Neural progenitor cell (in vitro differentiated cells): ENCODE measurements at regions not wholly inside any gene's neighbourhood (a gene's known extent, or its start where the extent isn't known, plus 50 kb on each side); places are given as distances from the start of the nearest gene placed in this dataset.

Source experiments
- DNase-seq: peaks from one replicate; pipeline ENCODE4 v3.0.0-alpha.2; 2016; ENCODE audit warnings: low spot score
- H2AFZ ChIP-seq: fragments of 200-600 bp; sonication (generic); replicated peaks from 2 replicates; pipeline ENCODE4 v1.6.1; 2016; ENCODE audit warnings: antibody characterized with exemption
- H3F3A ChIP-seq: fragments of 200-600 bp; sonication (generic); 2 replicates; pipeline ENCODE4 v1.6.1; 2016; ENCODE audit warnings: antibody characterized with exemption, low read depth
- H3K27ac ChIP-seq: fragments of 200-600 bp; sonication (generic); 2 replicates; pipeline ENCODE4 v1.5.1; 2016; ENCODE audit warnings: mild to moderate bottlenecking
- H3K27me3 ChIP-seq: fragments of 200-600 bp; sonication (generic); 2 replicates; pipeline ENCODE4 v1.6.1; 2016; ENCODE audit warnings: mild to moderate bottlenecking, moderate library complexity
- H3K36me3 ChIP-seq: fragments of 200-600 bp; sonication (generic); 2 replicates; pipeline ENCODE4 v1.5.1; 2016
- H3K4me1 ChIP-seq: fragments of 200-600 bp; sonication (generic); 2 replicates; pipeline ENCODE4 v1.6.1; 2016; ENCODE audit warnings: mixed run types
- H3K4me2 ChIP-seq: fragments of 200-600 bp; sonication (generic); 2 replicates; pipeline ENCODE4 v1.6.1; 2016
- H3K4me3 ChIP-seq: fragments of 200-600 bp; sonication (generic); 2 replicates; pipeline ENCODE4 v1.5.1; 2016
- H3K79me2 ChIP-seq: fragments of 200-600 bp; sonication (generic); 2 replicates; pipeline ENCODE4 v1.6.1; 2016; ENCODE audit warnings: low read depth
- H3K9ac ChIP-seq: fragments of 200-600 bp; sonication (generic); 2 replicates; pipeline ENCODE4 v1.6.1; 2016
- H3K9me3 ChIP-seq: fragments of 200-600 bp; sonication (generic); 2 replicates; pipeline ENCODE4 v1.5.1; 2016; ENCODE audit warnings: low read depth
- H4K20me1 ChIP-seq: fragments of 200-600 bp; sonication (generic); 2 replicates; pipeline ENCODE4 v1.6.1; 2016; ENCODE audit warnings: low read depth
- H3K27ac Mint-ChIP-seq: 3 replicates; pipeline ENCODE4 v1.8.0; 2021; ENCODE audit warnings: mixed read lengths
- H3K27me3 Mint-ChIP-seq: 2 replicates; pipeline ENCODE4 v1.8.0; 2022; ENCODE audit warnings: low read depth, mild to moderate bottlenecking, inconsistent platforms, moderate library complexity, mixed read lengths; ENCODE audit not compliant: insufficient read depth
- H3K36me3 Mint-ChIP-seq: 3 replicates; pipeline ENCODE4 v1.8.0; 2021; ENCODE audit warnings: mixed read lengths
- H3K4me1 Mint-ChIP-seq: 3 replicates; pipeline ENCODE4 v1.8.0; 2021; ENCODE audit warnings: mixed read lengths
- H3K4me3 Mint-ChIP-seq: 3 replicates; pipeline ENCODE4 v1.8.0; 2021; ENCODE audit warnings: mild to moderate bottlenecking, moderate library complexity, mixed read lengths
- H3K9me3 Mint-ChIP-seq: 3 replicates; pipeline ENCODE4 v1.8.0; 2020; ENCODE audit warnings: mixed read lengths
- EZH2 ChIP-seq: fragments of 200-600 bp; sonication (generic); IDR thresholded peaks from 2 replicates; pipeline ENCODE4 v1.6.1; 2017; ENCODE audit warnings: antibody characterized with exemption, mild to moderate bottlenecking, moderate library complexity
- EZH2phosphoT487 ChIP-seq: fragments of 200-600 bp; sonication (generic); IDR thresholded peaks from 2 replicates; pipeline ENCODE4 v1.6.1; 2017; ENCODE audit warnings: antibody characterized with exemption
- TF ChIP-seq, protein P1 (sequence below): fragments of 200-600 bp; sonication (generic); IDR thresholded peaks from 2 replicates; pipeline ENCODE4 v1.5.1; 2017; ENCODE audit warnings: antibody characterized with exemption, mild to moderate bottlenecking

GRCh38 chr15:39468828-39469227 is 112.1 kb upstream of the THBS1 start:
- no peak overlapping the region for H3K27ac ChIP-seq
- no peaks in the 10 kb centered on the region for H3K27me3 ChIP-seq
- TF ChIP-seq, protein P1, sequence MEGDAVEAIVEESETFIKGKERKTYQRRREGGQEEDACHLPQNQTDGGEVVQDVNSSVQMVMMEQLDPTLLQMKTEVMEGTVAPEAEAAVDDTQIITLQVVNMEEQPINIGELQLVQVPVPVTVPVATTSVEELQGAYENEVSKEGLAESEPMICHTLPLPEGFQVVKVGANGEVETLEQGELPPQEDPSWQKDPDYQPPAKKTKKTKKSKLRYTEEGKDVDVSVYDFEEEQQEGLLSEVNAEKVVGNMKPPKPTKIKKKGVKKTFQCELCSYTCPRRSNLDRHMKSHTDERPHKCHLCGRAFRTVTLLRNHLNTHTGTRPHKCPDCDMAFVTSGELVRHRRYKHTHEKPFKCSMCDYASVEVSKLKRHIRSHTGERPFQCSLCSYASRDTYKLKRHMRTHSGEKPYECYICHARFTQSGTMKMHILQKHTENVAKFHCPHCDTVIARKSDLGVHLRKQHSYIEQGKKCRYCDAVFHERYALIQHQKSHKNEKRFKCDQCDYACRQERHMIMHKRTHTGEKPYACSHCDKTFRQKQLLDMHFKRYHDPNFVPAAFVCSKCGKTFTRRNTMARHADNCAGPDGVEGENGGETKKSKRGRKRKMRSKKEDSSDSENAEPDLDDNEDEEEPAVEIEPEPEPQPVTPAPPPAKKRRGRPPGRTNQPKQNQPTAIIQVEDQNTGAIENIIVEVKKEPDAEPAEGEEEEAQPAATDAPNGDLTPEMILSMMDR: no peak
- TF ChIP-seq EZH2phosphoT487: no peak
- TF ChIP-seq EZH2: no peak
- no peak overlapping the region for H2AFZ ChIP-seq
- H3K9me3 Mint-ChIP-seq: peaks cover 2% of the 10 kb centered on the region
- H3K9ac ChIP-seq: no peak overlapping the region
- no peaks in the 10 kb centered on the region for H3K36me3 ChIP-seq
- no peak for DNase-seq
- H3K27ac Mint-ChIP-seq: no peak overlapping the region
- H4K20me1 ChIP-seq: no peaks in the 10 kb centered on the region
- no peak overlapping the region for H3K4me3 Mint-ChIP-seq
- no peak overlapping the region for H3K4me2 ChIP-seq
- H3K79me2 ChIP-seq: no peaks in the 10 kb centered on the region
- H3K9me3 ChIP-seq: no peaks in the 10 kb centered on the region
- no peaks in the 10 kb centered on the region for H3K36me3 Mint-ChIP-seq
- peaks cover 6% of the 10 kb centered on the region for H3K4me1 Mint-ChIP-seq
- H3K4me1 ChIP-seq: no peaks in the 10 kb centered on the region
- H3K27me3 Mint-ChIP-seq: no peaks in the 10 kb centered on the region
- no peak overlapping the region for H3K4me3 ChIP-seq
- no peaks in the 10 kb centered on the region for H3F3A ChIP-seq

- Histone ChIP-seq H3K9ac (no peak overlapping the region), H3K27ac (no peak overlapping the region), H3K9me3 (no peaks in the 10 kb centered on the region), H2AFZ (no peak overlapping the region), H3K4me2 (no peak overlapping the region), H3K4me1 (no peaks in the 10 kb centered on the region), H3K27me3 (no peaks in the 10 kb centered on the region), H3K4me3 (no peak overlapping the region), H3K36me3 (no peaks in the 10 kb centered on the region), H3K79me2 (no peaks in the 10 kb centered on the region), H4K20me1 (no peaks in the 10 kb centered on the region), H3F3A (no peaks in the 10 kb centered on the region)
- Mint-ChIP-seq H3K4me3 (no peak overlapping the region), H3K27me3 (no peaks in the 10 kb centered on the region), H3K36me3 (no peaks in the 10 kb centered on the region), H3K27ac (no peak overlapping the region), H3K4me1 (peaks cover 6% of the 10 kb centered on the region), H3K9me3 (peaks cover 2% of the 10 kb centered on the region)
- TF ChIP-seq EZH2 (no peak), EZH2phosphoT487 (no peak)
- TF ChIP-seq, protein P1: no peak
- no peak for DNase-seq
Measured at GRCh38 chr15:39471785-39472574, 108.9 kb upstream of the THBS1 start.

GRCh38 chr15:39472621-39473297 is 108.1 kb upstream of the THBS1 start:
- H3F3A ChIP-seq: no peaks in the 10 kb centered on the region
- Mint-ChIP-seq H3K9me3 (peaks cover 2% of the 10 kb centered on the region), H3K36me3 (no peaks in the 10 kb centered on the region), H3K4me3 (no peak overlapping the region), H3K27ac (no peak overlapping the region), H3K27me3 (no peaks in the 10 kb centered on the region), H3K4me1 (peaks cover 6% of the 10 kb centered on the region)
- H3K9ac ChIP-seq: no peak overlapping the region
- no peaks in the 10 kb centered on the region for H4K20me1 ChIP-seq
- no peak overlapping the region for H3K4me2 ChIP-seq
- H3K79me2 ChIP-seq: no peaks in the 10 kb centered on the region
- TF ChIP-seq EZH2 (no peak), EZH2phosphoT487 (no peak)
- TF ChIP-seq, protein P1: no peak
- H3K27ac ChIP-seq: no peak overlapping the region
- no peaks in the 10 kb centered on the region for H3K4me1 ChIP-seq
- no peaks in the 10 kb centered on the region for H3K9me3 ChIP-seq
- no peaks in the 10 kb centered on the region for H3K36me3 ChIP-seq
- H2AFZ ChIP-seq: no peak overlapping the region
- H3K4me3 ChIP-seq: no peak overlapping the region
- H3K27me3 ChIP-seq: no peaks in the 10 kb centered on the region
- no peak for DNase-seq
